ENCODE measurements at regions not wholly inside any gene's neighbourhood (a gene's known extent, or its start where the extent isn't known, plus 50 kb on each side); places are given as distances from the start of the nearest gene placed in this dataset.

DNA sequence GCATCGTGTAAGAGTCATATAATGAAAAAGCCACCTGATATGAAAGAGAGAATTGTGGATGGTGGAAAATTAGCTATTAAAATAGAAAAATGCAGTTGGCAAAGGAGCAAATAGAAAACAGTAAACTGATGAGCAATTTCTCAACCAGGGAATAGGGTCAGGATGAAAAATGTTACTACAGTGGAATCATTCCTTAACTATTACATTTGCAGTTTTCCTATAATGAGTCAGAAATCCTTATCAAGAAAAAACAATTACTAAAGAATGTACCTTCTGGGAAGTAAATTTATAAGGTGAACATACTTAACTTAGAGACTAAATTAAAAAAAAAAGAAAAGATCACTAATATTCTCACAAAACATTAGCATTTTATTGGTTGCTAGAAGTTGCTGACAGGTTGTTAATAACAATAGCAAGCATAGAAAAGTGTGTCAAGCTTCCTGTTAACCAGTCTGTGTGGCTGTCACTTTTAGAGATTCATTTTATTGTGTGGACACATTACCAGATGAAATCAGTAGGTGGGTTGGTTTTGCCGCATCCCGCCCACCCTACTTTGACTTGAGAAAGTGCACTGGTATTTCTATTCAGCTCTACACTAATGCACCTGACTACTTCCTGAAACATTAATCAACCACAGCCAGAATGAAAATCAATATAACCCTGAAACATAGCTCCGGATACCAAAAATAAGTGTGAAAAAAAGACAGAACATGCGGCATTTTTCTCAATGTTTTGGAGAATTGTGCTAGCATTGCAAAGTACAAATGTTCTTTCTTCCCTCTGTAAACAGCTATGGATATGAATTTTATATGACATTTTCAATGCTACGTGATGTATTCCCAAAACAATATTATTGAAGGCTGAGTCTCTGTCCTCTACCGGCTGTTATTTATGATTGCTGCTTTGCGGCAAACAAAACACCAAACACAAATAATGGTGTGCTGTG, 576.7 kb downstream of the SLC16A7 start:
- H3K4me1 ChIP-seq (ENCODE audit: control insufficient read depth in 1 of 2, insufficient read depth in 2 of 2, low read length in 2 of 2), result no peaks in the 10 kb centered on the region
- no peaks in the 10 kb centered on the region for H3K36me3 ChIP-seq (ENCODE audit: control insufficient read depth in 1 of 2, insufficient read depth in 2 of 2, low read length in 2 of 2)
- no peaks in the 10 kb centered on the region for H3K27me3 ChIP-seq (ENCODE audit: low read depth, low read length)
- no peaks in the 10 kb centered on the region for H3K9me3 ChIP-seq (ENCODE audit: control insufficient read depth in 1 of 2, low read length in 2 of 2)
- H3K4me3 ChIP-seq (ENCODE audit: low read depth in 1 of 2, low read length in 2 of 2), result no peak overlapping the region
- no peak overlapping the region for H3K27ac ChIP-seq (ENCODE audit: low read length)

DNA sequence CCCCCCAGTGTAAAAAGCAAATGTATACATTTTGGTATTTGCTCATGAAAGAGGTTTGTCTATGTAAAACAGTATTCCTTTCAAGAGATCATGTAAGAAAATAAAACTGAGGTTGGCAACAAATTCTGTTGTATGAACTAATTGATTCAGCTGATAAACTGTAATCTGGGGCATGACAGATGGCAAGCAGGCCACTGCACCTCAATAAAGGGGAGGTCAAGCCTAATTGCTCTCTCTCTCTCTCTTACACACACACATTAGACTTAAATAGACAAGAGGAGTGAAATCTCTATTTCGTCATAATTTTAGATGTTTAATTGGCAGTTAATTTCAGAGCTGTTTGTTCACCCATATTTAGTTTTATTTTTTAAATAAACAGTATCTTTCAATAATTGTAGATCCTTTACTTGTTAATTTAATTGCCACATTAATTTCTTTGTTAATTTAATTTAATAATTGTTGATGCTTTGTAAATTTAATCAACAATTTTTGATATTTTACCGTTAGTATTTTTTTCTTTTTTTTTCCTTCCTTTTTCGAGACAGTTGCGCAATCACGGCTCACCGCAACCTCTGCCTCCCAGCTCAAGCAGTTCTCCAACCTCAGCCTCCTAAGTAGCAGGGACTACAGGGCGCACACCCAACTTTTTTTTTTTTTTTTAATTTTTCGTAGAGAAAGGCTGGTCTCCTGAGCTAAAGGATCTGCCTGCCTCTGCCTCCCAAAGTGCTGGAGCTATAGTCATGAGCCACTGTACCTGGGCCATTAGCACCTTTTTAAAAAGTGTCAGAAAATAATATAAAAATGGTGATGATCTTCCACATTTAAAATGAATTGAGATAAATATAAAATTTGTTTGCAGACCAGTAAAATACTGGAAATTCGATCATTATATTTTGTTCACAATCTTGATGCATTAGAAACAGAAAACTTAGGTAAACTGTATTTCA, 577.7 kb downstream of the SLC16A7 start:
- Histone ChIP-seq H3K4me3 (ENCODE audit: low read depth in 1 of 2, low read length in 2 of 2) (no peak overlapping the region), H3K27ac (ENCODE audit: low read length) (no peak overlapping the region)

DNA sequence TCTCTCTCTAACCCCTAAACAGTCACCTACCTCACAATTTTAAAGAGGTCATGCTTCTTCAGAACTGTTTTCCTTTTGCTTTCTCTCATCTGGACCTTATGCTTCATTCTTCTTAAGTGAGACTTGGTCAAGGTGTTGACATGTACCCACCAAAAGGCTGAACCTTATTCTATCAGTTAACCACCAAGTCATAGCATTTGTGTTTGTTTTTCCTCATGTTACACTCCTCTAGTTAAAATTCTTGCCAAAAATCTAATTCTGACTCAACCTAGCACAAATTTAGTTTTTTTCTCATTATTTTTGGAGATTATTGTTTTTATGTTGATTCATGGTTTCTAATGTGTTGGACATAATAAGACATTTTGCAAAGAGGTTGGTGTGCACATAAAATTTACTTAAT, 578.6 kb downstream of the SLC16A7 start:
- H3K36me3 ChIP-seq (ENCODE audit: control insufficient read depth in 1 of 2, insufficient read depth in 2 of 2, low read length in 2 of 2), result no peaks in the 10 kb centered on the region
- H3K9me3 ChIP-seq (ENCODE audit: control insufficient read depth in 1 of 2, low read length in 2 of 2), result no peaks in the 10 kb centered on the region
- H3K27ac ChIP-seq (ENCODE audit: low read length), result no peak overlapping the region
- H3K4me1 ChIP-seq (ENCODE audit: control insufficient read depth in 1 of 2, insufficient read depth in 2 of 2, low read length in 2 of 2), result no peaks in the 10 kb centered on the region
- no peak overlapping the region for H3K4me3 ChIP-seq (ENCODE audit: low read depth in 1 of 2, low read length in 2 of 2)
- H3K27me3 ChIP-seq (ENCODE audit: low read depth, low read length), result no peaks in the 10 kb centered on the region

More for the DNA sequence above, 577.7 kb downstream of the SLC16A7 start:
- H3K4me1 ChIP-seq (ENCODE audit: control insufficient read depth in 1 of 2, insufficient read depth in 2 of 2, low read length in 2 of 2), result no peaks in the 10 kb centered on the region
- no peaks in the 10 kb centered on the region for H3K9me3 ChIP-seq (ENCODE audit: control insufficient read depth in 1 of 2, low read length in 2 of 2)
- H3K36me3 ChIP-seq (ENCODE audit: control insufficient read depth in 1 of 2, insufficient read depth in 2 of 2, low read length in 2 of 2), result no peaks in the 10 kb centered on the region
- H3K27me3 ChIP-seq (ENCODE audit: low read depth, low read length), result no peaks in the 10 kb centered on the region

DNA sequence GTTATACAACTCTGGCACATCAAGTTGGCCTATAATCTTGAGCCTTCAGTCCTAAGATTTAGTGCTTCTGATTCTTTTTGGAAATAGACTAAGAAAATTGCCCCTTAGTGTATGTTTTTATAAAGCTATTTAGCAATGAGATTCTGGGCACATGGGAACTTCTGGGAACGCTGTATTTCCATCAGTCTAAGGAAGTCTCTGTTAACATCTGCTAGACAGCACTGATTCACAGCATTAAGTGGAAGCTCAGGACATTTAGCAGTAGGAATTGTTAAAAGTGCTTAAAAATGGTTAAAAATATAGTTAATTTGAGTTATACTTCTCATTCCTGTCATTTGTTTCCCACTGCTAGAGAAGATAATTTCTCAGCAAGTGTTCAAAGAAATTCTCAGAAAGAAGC, 579.1 kb downstream of the SLC16A7 start:
- Histone ChIP-seq H3K4me1 (ENCODE audit: control insufficient read depth in 1 of 2, insufficient read depth in 2 of 2, low read length in 2 of 2) (no peaks in the 10 kb centered on the region), H3K36me3 (ENCODE audit: control insufficient read depth in 1 of 2, insufficient read depth in 2 of 2, low read length in 2 of 2) (no peaks in the 10 kb centered on the region), H3K9me3 (ENCODE audit: control insufficient read depth in 1 of 2, low read length in 2 of 2) (no peaks in the 10 kb centered on the region), H3K27me3 (ENCODE audit: low read depth, low read length) (no peaks in the 10 kb centered on the region), H3K27ac (ENCODE audit: low read length) (no peak overlapping the region), H3K4me3 (ENCODE audit: low read depth in 1 of 2, low read length in 2 of 2) (no peak overlapping the region)

DNA sequence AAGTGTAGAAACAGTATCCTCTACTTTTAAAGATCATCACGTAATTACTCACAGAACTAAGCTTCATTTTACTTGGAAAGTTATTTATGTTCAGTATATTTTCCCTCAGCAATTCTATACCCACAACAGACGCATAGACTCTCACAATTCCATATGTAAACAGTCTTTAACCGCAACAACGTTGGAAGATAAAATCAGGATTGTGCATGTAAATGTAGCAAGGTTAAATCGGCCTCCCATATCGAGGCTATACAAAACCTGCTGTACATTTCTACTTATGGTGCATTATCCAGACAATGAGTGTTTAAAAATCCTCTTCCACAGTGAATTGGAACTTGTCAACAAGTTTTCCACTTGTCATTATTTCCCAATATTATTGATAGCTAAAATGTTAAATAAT, 581.1 kb downstream of the SLC16A7 start:
- Histone ChIP-seq H3K36me3 (ENCODE audit: control insufficient read depth in 1 of 2, insufficient read depth in 2 of 2, low read length in 2 of 2) (no peaks in the 10 kb centered on the region), H3K4me1 (ENCODE audit: control insufficient read depth in 1 of 2, insufficient read depth in 2 of 2, low read length in 2 of 2) (no peaks in the 10 kb centered on the region), H3K4me3 (ENCODE audit: low read depth in 1 of 2, low read length in 2 of 2) (no peak overlapping the region), H3K9me3 (ENCODE audit: control insufficient read depth in 1 of 2, low read length in 2 of 2) (no peaks in the 10 kb centered on the region), H3K27me3 (ENCODE audit: low read depth, low read length) (no peaks in the 10 kb centered on the region), H3K27ac (ENCODE audit: low read length) (no peak overlapping the region)

DNA sequence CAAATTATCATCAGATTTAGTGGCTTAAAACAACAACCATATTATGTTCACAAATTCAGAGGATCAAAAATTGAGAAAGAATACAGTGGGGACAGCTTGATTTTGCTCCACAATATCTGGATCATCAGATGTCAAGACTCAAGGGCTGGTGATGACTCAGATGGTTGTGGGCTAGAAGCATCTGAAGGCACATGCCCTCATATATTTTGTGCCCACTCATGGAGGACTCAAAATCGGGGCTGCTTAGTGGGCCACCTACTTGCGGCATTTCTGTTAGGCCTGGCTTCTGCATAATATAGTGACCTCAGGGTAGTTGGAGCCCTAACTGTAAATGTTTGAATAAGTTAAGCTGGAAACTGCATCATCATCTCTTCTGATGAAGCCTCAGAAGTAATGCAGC, 584.5 kb downstream of the SLC16A7 start:
- H3K4me3 ChIP-seq (ENCODE audit: low read depth in 1 of 2, low read length in 2 of 2), result no peak overlapping the region
- no peaks in the 10 kb centered on the region for H3K9me3 ChIP-seq (ENCODE audit: control insufficient read depth in 1 of 2, low read length in 2 of 2)

DNA sequence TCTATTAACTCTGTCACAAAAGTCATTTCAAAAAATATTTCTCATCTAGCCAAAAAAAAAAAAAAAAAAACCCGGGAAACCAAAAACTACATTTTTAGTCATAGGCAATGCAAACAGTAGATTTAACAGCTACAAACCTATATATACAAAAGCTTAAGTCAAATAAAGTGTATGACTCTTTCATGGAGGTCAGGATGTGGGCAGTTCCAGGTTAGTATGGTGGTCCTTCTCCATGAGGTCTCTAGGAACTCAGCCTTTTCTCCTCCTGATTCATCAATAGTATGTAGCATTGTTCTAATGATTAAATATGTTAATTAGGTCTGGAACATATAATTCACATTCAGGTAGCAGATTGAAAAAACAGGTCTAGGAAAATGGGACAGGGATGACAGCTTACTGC, 586.5 kb downstream of the SLC16A7 start:
- Histone ChIP-seq H3K27ac (ENCODE audit: low read length) (no peak overlapping the region), H3K27me3 (ENCODE audit: low read depth, low read length) (no peaks in the 10 kb centered on the region), H3K9me3 (ENCODE audit: control insufficient read depth in 1 of 2, low read length in 2 of 2) (no peaks in the 10 kb centered on the region), H3K4me1 (ENCODE audit: control insufficient read depth in 1 of 2, insufficient read depth in 2 of 2, low read length in 2 of 2) (no peaks in the 10 kb centered on the region), H3K36me3 (ENCODE audit: control insufficient read depth in 1 of 2, insufficient read depth in 2 of 2, low read length in 2 of 2) (no peaks in the 10 kb centered on the region), H3K4me3 (ENCODE audit: low read depth in 1 of 2, low read length in 2 of 2) (no peak overlapping the region)

More for the DNA sequence above, 584.5 kb downstream of the SLC16A7 start:
- no peaks in the 10 kb centered on the region for H3K4me1 ChIP-seq (ENCODE audit: control insufficient read depth in 1 of 2, insufficient read depth in 2 of 2, low read length in 2 of 2)
- H3K27ac ChIP-seq (ENCODE audit: low read length), result no peak overlapping the region
- H3K36me3 ChIP-seq (ENCODE audit: control insufficient read depth in 1 of 2, insufficient read depth in 2 of 2, low read length in 2 of 2), result no peaks in the 10 kb centered on the region
- no peaks in the 10 kb centered on the region for H3K27me3 ChIP-seq (ENCODE audit: low read depth, low read length)

DNA sequence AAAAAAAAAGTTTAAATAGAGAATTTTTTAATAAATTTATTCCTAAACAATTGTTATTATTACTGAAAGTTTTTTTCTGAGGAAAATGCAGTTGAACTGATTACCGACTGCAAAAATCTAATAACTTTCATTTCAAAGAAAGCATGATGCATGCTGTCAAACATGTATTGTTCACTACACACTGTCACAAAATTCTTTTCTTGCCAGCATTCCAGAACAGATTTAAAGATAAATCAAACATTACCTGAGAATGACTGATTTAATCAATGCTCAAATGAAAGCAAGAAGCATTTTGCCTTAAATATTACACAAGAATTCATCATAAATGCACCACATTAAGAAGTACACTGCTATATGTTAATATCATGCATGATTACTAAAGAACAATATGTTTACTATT, 588.3 kb downstream of the SLC16A7 start:
- H3K4me3 ChIP-seq (ENCODE audit: low read depth in 1 of 2, low read length in 2 of 2), result no peak overlapping the region

DNA sequence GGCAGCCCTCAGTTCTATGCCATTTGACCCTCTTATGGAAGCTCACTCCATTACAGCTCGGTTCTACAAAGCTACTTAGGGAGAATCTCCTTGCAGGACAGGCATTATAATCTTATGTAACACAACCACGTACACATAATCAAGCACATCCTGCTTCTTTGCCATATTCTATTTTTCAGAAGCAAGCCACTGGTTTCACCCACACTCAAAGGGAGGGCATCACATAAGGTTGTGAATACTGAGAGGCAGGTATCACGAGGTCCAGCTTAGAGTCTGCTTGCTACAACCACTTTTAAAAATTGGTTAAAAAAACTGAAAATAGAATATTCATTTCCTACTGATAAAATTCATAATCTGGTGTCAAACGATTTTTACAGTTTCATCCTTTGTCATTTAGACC, 589.2 kb downstream of the SLC16A7 start:
- no peaks in the 10 kb centered on the region for H3K27me3 ChIP-seq (ENCODE audit: low read depth, low read length)
- H3K9me3 ChIP-seq (ENCODE audit: control insufficient read depth in 1 of 2, low read length in 2 of 2), result no peaks in the 10 kb centered on the region
- no peaks in the 10 kb centered on the region for H3K4me1 ChIP-seq (ENCODE audit: control insufficient read depth in 1 of 2, insufficient read depth in 2 of 2, low read length in 2 of 2)
- H3K27ac ChIP-seq (ENCODE audit: low read length), result no peak overlapping the region
- no peak overlapping the region for H3K4me3 ChIP-seq (ENCODE audit: low read depth in 1 of 2, low read length in 2 of 2)
- no peaks in the 10 kb centered on the region for H3K36me3 ChIP-seq (ENCODE audit: control insufficient read depth in 1 of 2, insufficient read depth in 2 of 2, low read length in 2 of 2)

More for the DNA sequence above, 588.3 kb downstream of the SLC16A7 start:
- no peaks in the 10 kb centered on the region for H3K9me3 ChIP-seq (ENCODE audit: control insufficient read depth in 1 of 2, low read length in 2 of 2)
- H3K27me3 ChIP-seq (ENCODE audit: low read depth, low read length), result no peaks in the 10 kb centered on the region
- no peak overlapping the region for H3K27ac ChIP-seq (ENCODE audit: low read length)
- H3K4me1 ChIP-seq (ENCODE audit: control insufficient read depth in 1 of 2, insufficient read depth in 2 of 2, low read length in 2 of 2), result no peaks in the 10 kb centered on the region
- no peaks in the 10 kb centered on the region for H3K36me3 ChIP-seq (ENCODE audit: control insufficient read depth in 1 of 2, insufficient read depth in 2 of 2, low read length in 2 of 2)

DNA sequence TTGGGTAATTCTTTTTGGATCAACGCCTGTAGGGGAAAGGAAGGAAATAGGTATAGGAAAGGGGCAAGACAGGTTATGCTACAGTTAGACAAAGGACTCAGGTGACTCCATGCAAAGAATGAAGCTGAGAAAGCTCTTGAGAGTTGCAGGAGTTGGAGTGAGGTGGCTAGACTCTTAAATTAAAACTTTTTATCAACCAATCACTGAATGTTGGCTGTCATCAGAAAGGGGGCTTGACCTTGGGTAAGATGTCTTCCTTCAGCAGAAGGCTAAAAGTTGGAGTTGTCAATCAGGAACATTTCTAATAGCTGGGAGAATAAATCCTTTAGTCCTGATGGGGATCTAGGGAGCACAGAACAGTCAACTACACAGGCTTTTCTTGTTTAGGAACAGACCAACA, 595.4 kb downstream of the SLC16A7 start:
- Histone ChIP-seq H3K27ac (ENCODE audit: low read length) (no peak overlapping the region), H3K9me3 (ENCODE audit: control insufficient read depth in 1 of 2, low read length in 2 of 2) (no peaks in the 10 kb centered on the region), H3K27me3 (ENCODE audit: low read depth, low read length) (no peaks in the 10 kb centered on the region), H3K4me3 (ENCODE audit: low read depth in 1 of 2, low read length in 2 of 2) (no peak overlapping the region), H3K4me1 (ENCODE audit: control insufficient read depth in 1 of 2, insufficient read depth in 2 of 2, low read length in 2 of 2) (no peaks in the 10 kb centered on the region), H3K36me3 (ENCODE audit: control insufficient read depth in 1 of 2, insufficient read depth in 2 of 2, low read length in 2 of 2) (no peaks in the 10 kb centered on the region)

DNA sequence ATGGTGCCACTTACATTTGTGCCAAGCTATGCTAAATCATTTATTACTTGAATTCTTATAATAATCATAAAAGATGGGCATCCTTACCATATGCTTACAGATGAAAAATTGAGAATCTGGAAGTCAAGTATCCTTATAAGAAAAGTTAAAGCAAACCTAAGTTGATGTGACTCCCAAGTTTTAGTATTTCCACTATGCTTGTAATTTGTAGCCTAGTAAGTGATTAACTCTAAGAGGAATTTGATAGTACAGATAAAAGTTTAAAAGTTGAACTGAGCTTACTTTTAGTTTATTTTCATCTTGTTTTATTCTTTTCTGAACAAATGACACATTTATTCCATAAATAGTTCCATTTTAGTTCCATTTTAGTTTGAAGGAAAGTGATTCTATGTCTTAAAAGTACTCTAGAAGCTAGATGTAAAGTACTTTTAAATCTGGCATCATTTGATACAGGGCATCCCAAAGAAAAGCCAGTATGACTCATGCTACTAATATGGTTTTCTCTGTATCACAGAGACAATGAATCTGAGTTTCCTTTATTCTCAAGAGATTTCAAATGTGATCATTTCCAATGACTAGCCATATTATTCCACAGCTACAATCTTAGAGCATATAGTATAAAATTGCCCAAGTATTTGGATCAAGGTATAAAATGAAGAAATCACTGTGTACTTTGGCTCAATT, 596.0 kb downstream of the SLC16A7 start:
- Histone ChIP-seq H3K4me3 (ENCODE audit: low read depth in 1 of 2, low read length in 2 of 2) (no peak overlapping the region), H3K9me3 (ENCODE audit: control insufficient read depth in 1 of 2, low read length in 2 of 2) (no peaks in the 10 kb centered on the region), H3K36me3 (ENCODE audit: control insufficient read depth in 1 of 2, insufficient read depth in 2 of 2, low read length in 2 of 2) (no peaks in the 10 kb centered on the region), H3K27me3 (ENCODE audit: low read depth, low read length) (no peaks in the 10 kb centered on the region), H3K4me1 (ENCODE audit: control insufficient read depth in 1 of 2, insufficient read depth in 2 of 2, low read length in 2 of 2) (no peaks in the 10 kb centered on the region), H3K27ac (ENCODE audit: low read length) (no peak overlapping the region)
